OCI-LY7 (cell line): ENCODE measurements at regions not wholly inside any gene's neighbourhood (a gene's known extent, or its start where the extent isn't known, plus 50 kb on each side); places are given as distances from the start of the nearest gene placed in this dataset.

Source experiments
- EZH2phosphoT487 ChIP-seq: fragments of 200-600 bp; sonication (generic); IDR thresholded peaks from 2 replicates; pipeline ENCODE4 v1.6.1; 2018; ENCODE audit warnings: low read depth, borderline replicate concordance, mild to moderate bottlenecking, mixed run types, antibody characterized with exemption, low read length, moderate library complexity, mixed read lengths
- TF ChIP-seq, protein P1 (sequence below): fragments of 200-600 bp; sonication (generic); conservative IDR thresholded peaks from 2 replicates; pipeline ENCODE4 v1.5.1; 2014; ENCODE audit warnings: mild to moderate bottlenecking, antibody characterized with exemption, low read length, moderate library complexity, mixed read lengths

DNA sequence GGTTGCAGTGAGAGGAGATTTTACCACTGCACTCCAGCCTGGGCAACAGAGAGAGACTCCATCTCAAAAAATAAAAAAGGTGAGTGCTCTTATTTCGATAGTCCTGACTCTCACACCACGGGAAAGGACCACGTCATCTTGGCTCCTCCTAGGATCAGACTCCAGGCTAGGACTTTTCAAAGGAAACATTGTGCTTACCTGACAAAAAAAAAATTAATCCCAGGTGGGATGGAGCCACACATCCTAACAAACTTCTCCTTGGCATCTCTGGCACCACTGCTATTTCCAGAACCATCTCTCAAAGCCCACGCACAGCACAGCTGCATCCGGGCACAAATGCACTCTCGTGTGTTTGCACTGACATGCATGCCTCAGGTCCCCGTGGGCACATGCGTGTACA lies 262.4 kb downstream of the ENGASE start:
- TF ChIP-seq, protein P1, sequence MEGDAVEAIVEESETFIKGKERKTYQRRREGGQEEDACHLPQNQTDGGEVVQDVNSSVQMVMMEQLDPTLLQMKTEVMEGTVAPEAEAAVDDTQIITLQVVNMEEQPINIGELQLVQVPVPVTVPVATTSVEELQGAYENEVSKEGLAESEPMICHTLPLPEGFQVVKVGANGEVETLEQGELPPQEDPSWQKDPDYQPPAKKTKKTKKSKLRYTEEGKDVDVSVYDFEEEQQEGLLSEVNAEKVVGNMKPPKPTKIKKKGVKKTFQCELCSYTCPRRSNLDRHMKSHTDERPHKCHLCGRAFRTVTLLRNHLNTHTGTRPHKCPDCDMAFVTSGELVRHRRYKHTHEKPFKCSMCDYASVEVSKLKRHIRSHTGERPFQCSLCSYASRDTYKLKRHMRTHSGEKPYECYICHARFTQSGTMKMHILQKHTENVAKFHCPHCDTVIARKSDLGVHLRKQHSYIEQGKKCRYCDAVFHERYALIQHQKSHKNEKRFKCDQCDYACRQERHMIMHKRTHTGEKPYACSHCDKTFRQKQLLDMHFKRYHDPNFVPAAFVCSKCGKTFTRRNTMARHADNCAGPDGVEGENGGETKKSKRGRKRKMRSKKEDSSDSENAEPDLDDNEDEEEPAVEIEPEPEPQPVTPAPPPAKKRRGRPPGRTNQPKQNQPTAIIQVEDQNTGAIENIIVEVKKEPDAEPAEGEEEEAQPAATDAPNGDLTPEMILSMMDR, result no peak
- TF ChIP-seq EZH2phosphoT487, result no peak
